DOHH2 (cell line): ENCODE measurements at regions not wholly inside any gene's neighbourhood (a gene's known extent, or its start where the extent isn't known, plus 50 kb on each side); places are given as distances from the start of the nearest gene placed in this dataset.
A peak's percentile ranks its signal among the peaks of the same experiment; 100 is the strongest.

Source experiments
- H3F3A ChIP-seq: fragments of 200-600 bp; sonication (generic), shearing (Covaris generic); 2 replicates; pipeline ENCODE4 v1.6.0; 2016; ENCODE audit warnings: antibody characterized with exemption, mild to moderate bottlenecking; ENCODE audit not compliant: control insufficient read depth, insufficient read depth
- H3K27ac ChIP-seq: fragments of 200-600 bp; sonication (generic); 2 replicates; pipeline ENCODE4 v1.5.1; 2014; ENCODE audit warnings: low read depth, mild to moderate bottlenecking, low read length, moderate library complexity
- H3K27me3 ChIP-seq: fragments of 200-600 bp; sonication (generic); 2 replicates; pipeline ENCODE4 v1.6.1; 2014; ENCODE audit warnings: mild to moderate bottlenecking, low read length, mixed read lengths; ENCODE audit not compliant: control insufficient read depth
- H3K36me3 ChIP-seq: fragments of 200-600 bp; sonication (generic); 2 replicates; pipeline ENCODE4 v1.6.1; 2014; ENCODE audit warnings: mild to moderate bottlenecking, low read length, moderate library complexity, mixed read lengths; ENCODE audit not compliant: control insufficient read depth
- H3K4me1 ChIP-seq: fragments of 200-600 bp; sonication (generic); 2 replicates; pipeline ENCODE4 v1.6.1; 2014; ENCODE audit warnings: mild to moderate bottlenecking, low read length, mixed read lengths; ENCODE audit not compliant: control insufficient read depth
- H3K4me2 ChIP-seq: fragments of 200-600 bp; sonication (generic); 2 replicates; pipeline ENCODE4 v1.6.0; 2014; ENCODE audit warnings: mild to moderate bottlenecking, low read length, moderate library complexity
- H3K4me3 ChIP-seq: fragments of 200-600 bp; sonication (generic); 2 replicates; pipeline ENCODE4 v1.5.1; 2014; ENCODE audit warnings: mild to moderate bottlenecking, low read length, mixed read lengths
- H3K79me2 ChIP-seq: fragments of 200-600 bp; sonication (generic); 2 replicates; pipeline ENCODE4 v1.6.1; 2014; ENCODE audit warnings: mild to moderate bottlenecking, low read length, mixed read lengths; ENCODE audit not compliant: control insufficient read depth
- H3K9me2 ChIP-seq: fragments of 200-600 bp; sonication (generic); replicated peaks from 2 replicates; pipeline ENCODE4 v1.6.1; 2014; ENCODE audit warnings: mild to moderate bottlenecking, low read length, mixed read lengths; ENCODE audit not compliant: control insufficient read depth
- H3K9me3 ChIP-seq: fragments of 200-600 bp; sonication (generic); 2 replicates; pipeline ENCODE4 v1.6.1; 2014; ENCODE audit warnings: antibody characterized with exemption, low read length, mixed read lengths; ENCODE audit not compliant: control insufficient read depth, insufficient read depth
- H4K20me1 ChIP-seq: fragments of 200-600 bp; sonication (generic); 2 replicates; pipeline ENCODE4 v1.6.0; 2014; ENCODE audit warnings: low read depth, mild to moderate bottlenecking, antibody characterized with exemption, low read length, moderate library complexity; ENCODE audit not compliant: control insufficient read depth, insufficient read depth
- CTCF ChIP-seq: fragments of 200-600 bp; sonication (generic); IDR thresholded peaks from one replicate; pipeline ENCODE4 v1.5.1; 2014; ENCODE audit warnings: antibody characterized with exemption, mild to moderate bottlenecking, low read depth, low read length; ENCODE audit not compliant: poor library complexity, severe bottlenecking
- EZH2phosphoT487 ChIP-seq: fragments of 200-600 bp; sonication (generic); IDR thresholded peaks from 2 replicates; pipeline ENCODE4 v1.6.1; 2017; ENCODE audit warnings: borderline replicate concordance, mild to moderate bottlenecking, antibody characterized with exemption, low read length, moderate library complexity, mixed read lengths

GRCh38 chr9:90047828-90048227 is 443.0 kb downstream of the GADD45G start:
- no peaks in the 10 kb centered on the region for H3F3A ChIP-seq
- H3K36me3 ChIP-seq = no peaks in the 10 kb centered on the region
- no peak overlapping the region for H3K27ac ChIP-seq
- no peaks in the 10 kb centered on the region for H3K9me3 ChIP-seq
- no peak overlapping the region for H3K4me2 ChIP-seq
- H3K4me3 ChIP-seq = no peak overlapping the region
- H4K20me1 ChIP-seq = no peaks in the 10 kb centered on the region
- no peaks in the 10 kb centered on the region for H3K4me1 ChIP-seq
- TF ChIP-seq EZH2phosphoT487 = no peak
- TF ChIP-seq CTCF = no peak
- H3K79me2 ChIP-seq = no peaks in the 10 kb centered on the region
- no peaks in the 10 kb centered on the region for H3K27me3 ChIP-seq
- H3K9me2 ChIP-seq = no peaks in the 10 kb centered on the region

- TF ChIP-seq EZH2phosphoT487 = no peak
- no peak for TF ChIP-seq CTCF
- Histone ChIP-seq H3K27me3 (no peaks in the 10 kb centered on the region), H3K9me3 (no peaks in the 10 kb centered on the region)
Observed at GRCh38 chr9:90052366-90052765, 447.6 kb downstream of the GADD45G start.

GRCh38 chr9:90053027-90053426 is 448.2 kb downstream of the GADD45G start:
- H3F3A ChIP-seq = no peaks in the 10 kb centered on the region
- no peaks in the 10 kb centered on the region for H3K4me1 ChIP-seq
- no peaks in the 10 kb centered on the region for H3K79me2 ChIP-seq
- H4K20me1 ChIP-seq = no peaks in the 10 kb centered on the region
- no peak overlapping the region for H3K27ac ChIP-seq
- no peaks in the 10 kb centered on the region for H3K9me2 ChIP-seq
- H3K27me3 ChIP-seq = no peaks in the 10 kb centered on the region
- H3K4me2 ChIP-seq = no peak overlapping the region
- H3K36me3 ChIP-seq = no peaks in the 10 kb centered on the region
- H3K4me3 ChIP-seq = no peak overlapping the region
- H3K9me3 ChIP-seq = no peaks in the 10 kb centered on the region
- TF ChIP-seq CTCF (peak; percentile 68), EZH2phosphoT487 (no peak)

More at GRCh38 chr9:90052366-90052765, 447.6 kb downstream of the GADD45G start:
- H3K4me2 ChIP-seq = no peak overlapping the region
- H3K79me2 ChIP-seq = no peaks in the 10 kb centered on the region
- H3K9me2 ChIP-seq = no peaks in the 10 kb centered on the region
- no peaks in the 10 kb centered on the region for H3F3A ChIP-seq
- H3K4me1 ChIP-seq = no peaks in the 10 kb centered on the region
- H4K20me1 ChIP-seq = no peaks in the 10 kb centered on the region
- H3K4me3 ChIP-seq = no peak overlapping the region
- H3K27ac ChIP-seq = no peak overlapping the region
- H3K36me3 ChIP-seq = no peaks in the 10 kb centered on the region

GRCh38 chr9:90054810-90055209 is 450.0 kb downstream of the GADD45G start:
- Histone ChIP-seq H3K36me3 (no peaks in the 10 kb centered on the region), H3K9me2 (no peaks in the 10 kb centered on the region), H3K4me1 (no peaks in the 10 kb centered on the region), H3K27ac (no peak overlapping the region), H3K9me3 (no peaks in the 10 kb centered on the region), H3K4me3 (no peak overlapping the region), H3K79me2 (no peaks in the 10 kb centered on the region), H3K4me2 (no peak overlapping the region), H3F3A (no peaks in the 10 kb centered on the region), H4K20me1 (no peaks in the 10 kb centered on the region), H3K27me3 (no peaks in the 10 kb centered on the region)
- TF ChIP-seq CTCF (no peak), EZH2phosphoT487 (no peak)
